GM21529 (cell line): ENCODE measurements at regions not wholly inside any gene's neighbourhood (a gene's known extent, or its start where the extent isn't known, plus 50 kb on each side); places are given as distances from the start of the nearest gene placed in this dataset.
"Not testable (repeated sequence)": the region's sequence is repeated elsewhere in the genome, so short reads cannot be mapped to it uniquely, and the experiment has no call there.

Source experiments
- ATAC-seq: cut with Tn5 transposase; IDR thresholded peaks from one replicate; pipeline ENCODE4 v1.9.1; 2021; ENCODE audit not compliant: unreplicated experiment

GRCh38 chr9:102405218-102405867 lies 589.8 kb upstream of the CYLC2 start:
- no peak for ATAC-seq

GRCh38 chr9:102403514-102403913 lies 591.6 kb upstream of the CYLC2 start:
- no peak for ATAC-seq

GRCh38 chr9:102398205-102398604 lies 596.9 kb upstream of the CYLC2 start:
- no peak for ATAC-seq

GRCh38 chr9:102385620-102386019 lies 609.5 kb upstream of the CYLC2 start:
- not testable (repeated sequence) for ATAC-seq

- no peak for ATAC-seq
These were observed 624.2 kb upstream of the GRIN3A start for GRCh38 chr9:102362470-102363132.

- ATAC-seq = no peak
These were observed 622.4 kb upstream of the GRIN3A start for GRCh38 chr9:102360846-102361245.

- no peak for ATAC-seq
These were observed 617.5 kb upstream of the GRIN3A start for GRCh38 chr9:102355982-102356381.

GRCh38 chr9:102354041-102354440 lies 615.6 kb upstream of the GRIN3A start:
- ATAC-seq = no peak

- not testable (repeated sequence) for ATAC-seq
These were observed 599.0 kb upstream of the GRIN3A start for GRCh38 chr9:102337471-102337870.

GRCh38 chr9:102309379-102309778 lies 570.9 kb upstream of the GRIN3A start:
- no peak for ATAC-seq

GRCh38 chr9:102295188-102295587 lies 556.7 kb upstream of the GRIN3A start:
- no peak for ATAC-seq

GRCh38 chr9:102273952-102274351 lies 535.5 kb upstream of the GRIN3A start:
- no peak for ATAC-seq

- no peak for ATAC-seq
These were observed 514.7 kb upstream of the GRIN3A start for GRCh38 chr9:102253099-102253498.

- no peak for ATAC-seq
These were observed 506.5 kb upstream of the GRIN3A start for GRCh38 chr9:102244916-102245315.

- ATAC-seq = no peak
These were observed 499.1 kb upstream of the GRIN3A start for GRCh38 chr9:102237520-102237919.

GRCh38 chr9:102237094-102237493 lies 498.6 kb upstream of the GRIN3A start:
- ATAC-seq = no peak

GRCh38 chr9:102227416-102227815 lies 489.0 kb upstream of the GRIN3A start:
- not testable (repeated sequence) for ATAC-seq

- no peak for ATAC-seq
These were observed 487.5 kb upstream of the GRIN3A start for GRCh38 chr9:102225841-102226441.

- ATAC-seq = not testable (repeated sequence)
These were observed 485.1 kb upstream of the GRIN3A start for GRCh38 chr9:102223320-102224136.

- no peak for ATAC-seq
These were observed 470.7 kb upstream of the GRIN3A start for GRCh38 chr9:102209176-102209575.

- no peak for ATAC-seq
These were observed 468.0 kb upstream of the GRIN3A start for GRCh38 chr9:102206432-102206831.
